DND-41 (cell line): ENCODE measurements at regions not wholly inside any gene's neighbourhood (a gene's known extent, or its start where the extent isn't known, plus 50 kb on each side); places are given as distances from the start of the nearest gene placed in this dataset.

Experiments used
- ATAC-seq: fragments of 200-7000 bp; cut with Tn5 transposase; 3 replicates; pipeline ENCODE4 v1.9.1; 2021; ENCODE audit warnings: low read depth; ENCODE audit not compliant: insufficient read depth
- DNase-seq: peaks from one replicate; pipeline ENCODE4 v3.0.0-alpha.2; 2020
- H2AFZ ChIP-seq: 2 replicates; pipeline ENCODE4 v1.6.0; 2012; ENCODE audit warnings: low read depth, low read length
- H3K27ac ChIP-seq: 2 replicates; pipeline ENCODE4 v1.5.1; 2012; ENCODE audit warnings: low read length, inconsistent platforms
- H3K27me3 ChIP-seq: fragments of 200-600 bp; sonication (generic); 2 replicates; pipeline ENCODE4 v1.6.0; 2012; ENCODE audit warnings: low read length, mild to moderate bottlenecking, inconsistent platforms; ENCODE audit not compliant: insufficient read depth, poor library complexity
- H3K36me3 ChIP-seq: 2 replicates; pipeline ENCODE4 v1.5.1; 2012; ENCODE audit warnings: low read length, inconsistent platforms; ENCODE audit not compliant: insufficient read depth
- H3K4me1 ChIP-seq: 2 replicates; pipeline ENCODE4 v1.5.1; 2012; ENCODE audit warnings: mild to moderate bottlenecking, low read length; ENCODE audit not compliant: insufficient read depth
- H3K4me2 ChIP-seq: 2 replicates; pipeline ENCODE4 v1.6.0; 2012; ENCODE audit warnings: mild to moderate bottlenecking, moderate library complexity, low read length, inconsistent platforms; ENCODE audit not compliant: insufficient read depth
- H3K4me3 ChIP-seq, 2 experiments: fragments of 200-600 bp in 1 of 2; shearing (Covaris generic) in 1 of 2; 2 replicates each; pipeline ENCODE4 v1.5.1; 2012 to 2016; ENCODE audit warnings: inconsistent platforms in 2 of 2, low read length in 2 of 2, mild to moderate bottlenecking in 2 of 2, low read depth in 1 of 2, moderate library complexity in 1 of 2
- H3K79me2 ChIP-seq: 2 replicates; pipeline ENCODE4 v1.6.0; 2012; ENCODE audit warnings: low read length, inconsistent platforms; ENCODE audit not compliant: insufficient read depth
- H3K9ac ChIP-seq: 2 replicates; pipeline ENCODE4 v1.6.0; 2012; ENCODE audit warnings: low read depth, mild to moderate bottlenecking, inconsistent platforms, low read length, moderate library complexity
- H3K9me3 ChIP-seq: 2 replicates; pipeline ENCODE4 v1.5.1; 2012; ENCODE audit warnings: low read length, moderate library complexity, mild to moderate bottlenecking, inconsistent platforms; ENCODE audit not compliant: insufficient read depth, severe bottlenecking
- H4K20me1 ChIP-seq: 2 replicates; pipeline ENCODE4 v1.6.0; 2012; ENCODE audit warnings: low read length; ENCODE audit not compliant: insufficient read depth
- CTCF ChIP-seq: IDR thresholded peaks from 2 replicates; pipeline ENCODE4 v1.5.1; 2012; ENCODE audit warnings: borderline replicate concordance, low read length, moderate library complexity, mild to moderate bottlenecking; ENCODE audit not compliant: poor library complexity, severe bottlenecking; ENCODE audit errors: extremely low read depth
- EZH2 ChIP-seq: IDR thresholded peaks from 3 replicates; pipeline ENCODE4 v1.6.1; 2012; ENCODE audit warnings: borderline replicate concordance, low read depth, mild to moderate bottlenecking, moderate library complexity, low read length, inconsistent platforms; ENCODE audit not compliant: severe bottlenecking

- no peak overlapping the region for H3K27ac ChIP-seq
- no peak for ATAC-seq
- no peak for TF ChIP-seq CTCF
- H3K9me3 ChIP-seq = no peaks in the 10 kb centered on the region
- H3K27me3 ChIP-seq = no peaks in the 10 kb centered on the region
- no peaks in the 10 kb centered on the region for H4K20me1 ChIP-seq
- H3K79me2 ChIP-seq = no peaks in the 10 kb centered on the region
- H2AFZ ChIP-seq = no peak overlapping the region
- DNase-seq = no peak
- no peaks in the 10 kb centered on the region for H3K36me3 ChIP-seq
- H3K9ac ChIP-seq = no peak overlapping the region
- H3K4me1 ChIP-seq = no peaks in the 10 kb centered on the region
- no peak overlapping the region for H3K4me2 ChIP-seq
- H3K4me3 ChIP-seq = no peak overlapping the region
Measured at GRCh38 chr3:74535281-74535680, 79.2 kb downstream of the CNTN3 start.

GRCh38 chr3:74534611-74535010 is 79.8 kb downstream of the CNTN3 start:
- no peaks in the 10 kb centered on the region for H3K27me3 ChIP-seq
- TF ChIP-seq EZH2 (no peak), CTCF (no peak)
- H3K4me2 ChIP-seq = no peak overlapping the region
- H3K4me3 ChIP-seq = no peak overlapping the region
- H3K9me3 ChIP-seq = no peaks in the 10 kb centered on the region
- H3K9ac ChIP-seq = no peak overlapping the region
- no peak overlapping the region for H3K27ac ChIP-seq
- no peaks in the 10 kb centered on the region for H3K36me3 ChIP-seq
- no peaks in the 10 kb centered on the region for H3K79me2 ChIP-seq
- no peaks in the 10 kb centered on the region for H4K20me1 ChIP-seq
- ATAC-seq (no peak), DNase-seq (no peak)
- no peaks in the 10 kb centered on the region for H3K4me1 ChIP-seq
- no peak overlapping the region for H2AFZ ChIP-seq

GRCh38 chr3:74532446-74532845 is 82.0 kb downstream of the CNTN3 start:
- H3K4me2 ChIP-seq = no peak overlapping the region
- H4K20me1 ChIP-seq = no peaks in the 10 kb centered on the region
- no peak overlapping the region for H3K4me3 ChIP-seq
- H3K9ac ChIP-seq = no peak overlapping the region
- no peaks in the 10 kb centered on the region for H3K27me3 ChIP-seq
- no peak overlapping the region for H2AFZ ChIP-seq
- no peaks in the 10 kb centered on the region for H3K4me1 ChIP-seq
- H3K79me2 ChIP-seq = no peaks in the 10 kb centered on the region
- ATAC-seq (no peak), DNase-seq (no peak)
- no peak overlapping the region for H3K27ac ChIP-seq
- TF ChIP-seq EZH2 (no peak), CTCF (no peak)
- no peaks in the 10 kb centered on the region for H3K9me3 ChIP-seq
- no peaks in the 10 kb centered on the region for H3K36me3 ChIP-seq

GRCh38 chr3:74531491-74531890 is 83.0 kb downstream of the CNTN3 start:
- Histone ChIP-seq H3K4me2 (no peak overlapping the region), H3K27ac (no peak overlapping the region), H4K20me1 (no peaks in the 10 kb centered on the region), H2AFZ (no peak overlapping the region), H3K4me3 (no peak overlapping the region), H3K4me1 (no peaks in the 10 kb centered on the region), H3K9ac (no peak overlapping the region), H3K9me3 (no peaks in the 10 kb centered on the region), H3K79me2 (no peaks in the 10 kb centered on the region), H3K27me3 (no peaks in the 10 kb centered on the region), H3K36me3 (no peaks in the 10 kb centered on the region)
- TF ChIP-seq CTCF (no peak), EZH2 (no peak)
- DNase-seq (no peak), ATAC-seq (no peak)
